KMS-11 (cell line): ENCODE measurements at regions not wholly inside any gene's neighbourhood (a gene's known extent, or its start where the extent isn't known, plus 50 kb on each side); places are given as distances from the start of the nearest gene placed in this dataset.

ENCODE experiments used
- H2AFZ ChIP-seq: fragments of 200-600 bp; sonication (generic); 2 replicates; pipeline ENCODE4 v1.6.1; 2016; ENCODE audit warnings: antibody characterized with exemption, mixed run types, low read depth
- H3K27ac ChIP-seq: fragments of 200-600 bp; sonication (generic); 2 replicates; pipeline ENCODE4 v1.6.1; 2016; ENCODE audit warnings: mild to moderate bottlenecking, mixed run types
- H3K27me3 ChIP-seq: fragments of 200-600 bp; sonication (generic); 2 replicates; pipeline ENCODE4 v1.6.1; 2017; ENCODE audit warnings: mild to moderate bottlenecking, low read depth, mixed run types, moderate library complexity; ENCODE audit not compliant: insufficient read depth
- H3K36me3 ChIP-seq: fragments of 200-600 bp; sonication (generic); 2 replicates; pipeline ENCODE4 v1.6.1; 2017; ENCODE audit warnings: mild to moderate bottlenecking, mixed run types; ENCODE audit not compliant: insufficient read depth
- H3K4me1 ChIP-seq: fragments of 200-600 bp; sonication (generic); 2 replicates; pipeline ENCODE4 v1.6.1; 2016; ENCODE audit warnings: mild to moderate bottlenecking, low read depth, mixed run types; ENCODE audit not compliant: poor library complexity, severe bottlenecking
- H3K4me2 ChIP-seq: fragments of 200-600 bp; sonication (generic); 2 replicates; pipeline ENCODE4 v1.7.0; 2016; ENCODE audit warnings: mild to moderate bottlenecking, mixed run types
- H3K4me3 ChIP-seq: fragments of 200-600 bp; sonication (generic); IDR thresholded peaks from 2 replicates; pipeline ENCODE4 v1.6.1; 2017; ENCODE audit warnings: low read depth, low read length, mixed read lengths; ENCODE audit not compliant: insufficient read depth
- H3K79me2 ChIP-seq: fragments of 200-600 bp; sonication (generic); 2 replicates; pipeline ENCODE4 v1.6.1; 2016; ENCODE audit warnings: low read depth, mixed run types; ENCODE audit not compliant: insufficient read depth
- H3K9ac ChIP-seq: fragments of 200-600 bp; sonication (generic); 2 replicates; pipeline ENCODE4 v1.6.1; 2016; ENCODE audit warnings: mild to moderate bottlenecking, mixed run types
- H4K20me1 ChIP-seq: fragments of 200-600 bp; sonication (generic); 2 replicates; pipeline ENCODE4 v1.6.1; 2016; ENCODE audit warnings: mild to moderate bottlenecking, mixed run types; ENCODE audit not compliant: insufficient read depth
- CTCF ChIP-seq: fragments of 200-600 bp; sonication (generic); conservative IDR thresholded peaks from 2 replicates; pipeline ENCODE4 v1.6.1; 2017; ENCODE audit warnings: low read depth, mild to moderate bottlenecking, antibody characterized with exemption, low read length, moderate library complexity, mixed read lengths

DNA sequence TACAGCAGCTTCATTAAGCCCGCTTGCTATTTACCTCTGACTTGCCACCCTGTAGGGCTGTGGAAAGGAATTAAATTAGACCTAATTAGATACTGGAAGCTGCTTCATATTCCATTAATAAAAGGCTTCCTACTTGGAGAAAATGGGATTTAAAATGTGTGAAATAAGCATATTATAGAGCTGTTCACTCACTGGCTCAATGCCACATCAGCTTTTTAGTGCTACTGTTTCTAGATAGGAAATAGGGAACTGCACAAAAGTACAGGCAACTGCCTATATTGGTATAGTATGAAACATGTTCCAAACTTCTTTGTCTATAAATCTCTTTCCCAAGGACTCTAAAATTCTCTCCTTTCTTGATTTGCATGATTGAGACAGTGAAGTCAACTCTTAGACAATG is 407.9 kb upstream of the AADAT start:
- Histone ChIP-seq H3K27ac (no peak overlapping the region), H3K4me1 (no peaks in the 10 kb centered on the region), H3K36me3 (no peaks in the 10 kb centered on the region), H3K4me3 (no peak overlapping the region), H3K4me2 (peak overlapping the region; percentile 29; the same call in 1 of the 2 replicates), H2AFZ (peak overlapping the region; percentile 72; the same call in 1 of the 2 replicates), H4K20me1 (no peaks in the 10 kb centered on the region), H3K27me3 (no peaks in the 10 kb centered on the region), H3K9ac (no peak overlapping the region; the same call in 1 of the 2 replicates), H3K79me2 (no peaks in the 10 kb centered on the region)
- no peak for TF ChIP-seq CTCF

GRCh38 chr4:170497112-170497511 is 407.4 kb upstream of the AADAT start:
- no peak for TF ChIP-seq CTCF
- no peak overlapping the region; the same call in 1 of the 2 replicates for H3K9ac ChIP-seq
- no peaks in the 10 kb centered on the region for H3K36me3 ChIP-seq
- H3K4me3 ChIP-seq, result no peak overlapping the region
- H3K4me1 ChIP-seq, result no peaks in the 10 kb centered on the region
- H4K20me1 ChIP-seq, result no peaks in the 10 kb centered on the region
- peak overlapping the region; percentile 29; the same call in 1 of the 2 replicates for H3K4me2 ChIP-seq
- H3K27ac ChIP-seq, result no peak overlapping the region
- H3K79me2 ChIP-seq, result no peaks in the 10 kb centered on the region
- H2AFZ ChIP-seq, result peak overlapping the region; percentile 72
- H3K27me3 ChIP-seq, result no peaks in the 10 kb centered on the region

- Histone ChIP-seq H3K36me3 (no peaks in the 10 kb centered on the region), H3K4me1 (no peaks in the 10 kb centered on the region), H3K27me3 (no peaks in the 10 kb centered on the region), H3K4me2 (no peak overlapping the region), H3K9ac (no peak overlapping the region), H3K4me3 (no peak overlapping the region), H4K20me1 (no peaks in the 10 kb centered on the region), H2AFZ (no peak overlapping the region), H3K27ac (no peak overlapping the region), H3K79me2 (no peaks in the 10 kb centered on the region)
- no peak for TF ChIP-seq CTCF
Observed at GRCh38 chr4:170491981-170492380, 402.2 kb upstream of the AADAT start.

GRCh38 chr4:170476351-170476750 is 386.6 kb upstream of the AADAT start:
- H4K20me1 ChIP-seq, result no peaks in the 10 kb centered on the region
- H3K4me2 ChIP-seq, result no peak overlapping the region
- H3K4me3 ChIP-seq, result no peak overlapping the region
- no peaks in the 10 kb centered on the region for H3K79me2 ChIP-seq
- no peak overlapping the region for H3K9ac ChIP-seq
- H2AFZ ChIP-seq, result no peak overlapping the region
- no peaks in the 10 kb centered on the region for H3K27me3 ChIP-seq
- H3K36me3 ChIP-seq, result no peaks in the 10 kb centered on the region
- no peaks in the 10 kb centered on the region for H3K4me1 ChIP-seq
- no peak for TF ChIP-seq CTCF
- H3K27ac ChIP-seq, result no peak overlapping the region

DNA sequence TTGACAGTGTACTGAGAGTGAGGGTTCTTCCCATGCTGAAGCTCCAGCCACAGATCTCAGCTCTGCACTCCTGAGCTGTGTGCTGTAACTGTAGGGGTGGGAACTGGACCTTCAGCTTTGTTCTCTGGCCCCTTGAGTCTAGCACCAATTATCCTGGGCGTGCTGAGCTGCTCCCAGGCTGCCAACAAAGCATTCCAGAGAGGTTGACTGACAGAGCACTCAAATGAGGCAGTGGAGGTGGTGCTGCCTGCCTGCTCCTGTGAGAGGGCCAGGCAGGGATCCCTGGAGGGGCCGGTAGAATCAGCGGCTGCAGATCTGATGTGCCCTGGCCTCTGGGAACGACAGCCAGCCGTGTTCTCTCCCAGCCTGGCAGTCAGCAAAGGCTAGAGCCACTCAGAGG is 375.7 kb upstream of the AADAT start:
- Histone ChIP-seq H2AFZ (no peak overlapping the region), H3K9ac (no peak overlapping the region)

More for the DNA sequence above, 375.7 kb upstream of the AADAT start:
- Histone ChIP-seq H3K27ac (no peak overlapping the region), H3K79me2 (no peaks in the 10 kb centered on the region), H4K20me1 (no peaks in the 10 kb centered on the region), H3K36me3 (no peaks in the 10 kb centered on the region), H3K4me3 (no peak overlapping the region), H3K27me3 (no peaks in the 10 kb centered on the region), H3K4me2 (no peak overlapping the region), H3K4me1 (no peaks in the 10 kb centered on the region)
- no peak for TF ChIP-seq CTCF
